ENCODE measurements at regions not wholly inside any gene's neighbourhood (a gene's known extent, or its start where the extent isn't known, plus 50 kb on each side); places are given as distances from the start of the nearest gene placed in this dataset.

- TF ChIP-seq, protein P1, sequence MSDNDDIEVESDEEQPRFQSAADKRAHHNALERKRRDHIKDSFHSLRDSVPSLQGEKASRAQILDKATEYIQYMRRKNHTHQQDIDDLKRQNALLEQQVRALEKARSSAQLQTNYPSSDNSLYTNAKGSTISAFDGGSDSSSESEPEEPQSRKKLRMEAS (IDR thresholded peaks at IDR 0.05; ENCODE audit: low read depth, low read length): no peak
- TF ChIP-seq POLR2A (IDR thresholded peaks at IDR 0.05; ENCODE audit: extremely low read depth, insufficient read length): no peak
- TF ChIP-seq, protein P2, sequence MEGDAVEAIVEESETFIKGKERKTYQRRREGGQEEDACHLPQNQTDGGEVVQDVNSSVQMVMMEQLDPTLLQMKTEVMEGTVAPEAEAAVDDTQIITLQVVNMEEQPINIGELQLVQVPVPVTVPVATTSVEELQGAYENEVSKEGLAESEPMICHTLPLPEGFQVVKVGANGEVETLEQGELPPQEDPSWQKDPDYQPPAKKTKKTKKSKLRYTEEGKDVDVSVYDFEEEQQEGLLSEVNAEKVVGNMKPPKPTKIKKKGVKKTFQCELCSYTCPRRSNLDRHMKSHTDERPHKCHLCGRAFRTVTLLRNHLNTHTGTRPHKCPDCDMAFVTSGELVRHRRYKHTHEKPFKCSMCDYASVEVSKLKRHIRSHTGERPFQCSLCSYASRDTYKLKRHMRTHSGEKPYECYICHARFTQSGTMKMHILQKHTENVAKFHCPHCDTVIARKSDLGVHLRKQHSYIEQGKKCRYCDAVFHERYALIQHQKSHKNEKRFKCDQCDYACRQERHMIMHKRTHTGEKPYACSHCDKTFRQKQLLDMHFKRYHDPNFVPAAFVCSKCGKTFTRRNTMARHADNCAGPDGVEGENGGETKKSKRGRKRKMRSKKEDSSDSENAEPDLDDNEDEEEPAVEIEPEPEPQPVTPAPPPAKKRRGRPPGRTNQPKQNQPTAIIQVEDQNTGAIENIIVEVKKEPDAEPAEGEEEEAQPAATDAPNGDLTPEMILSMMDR (IDR thresholded peaks at IDR 0.05; ENCODE audit: low read depth, low read length): no peak
- TF ChIP-seq MYC (IDR thresholded peaks at IDR 0.05; ENCODE audit: low read depth, low read length): no peak
These were observed 142.2 kb upstream of the KLF4 start for GRCh38 chr9:107631788-107632187.
